ENCODE measurements at regions not wholly inside any gene's neighbourhood (a gene's known extent, or its start where the extent isn't known, plus 50 kb on each side); places are given as distances from the start of the nearest gene placed in this dataset.
A peak's percentile ranks its signal among the peaks of the same experiment; 100 is the strongest.

DNA sequence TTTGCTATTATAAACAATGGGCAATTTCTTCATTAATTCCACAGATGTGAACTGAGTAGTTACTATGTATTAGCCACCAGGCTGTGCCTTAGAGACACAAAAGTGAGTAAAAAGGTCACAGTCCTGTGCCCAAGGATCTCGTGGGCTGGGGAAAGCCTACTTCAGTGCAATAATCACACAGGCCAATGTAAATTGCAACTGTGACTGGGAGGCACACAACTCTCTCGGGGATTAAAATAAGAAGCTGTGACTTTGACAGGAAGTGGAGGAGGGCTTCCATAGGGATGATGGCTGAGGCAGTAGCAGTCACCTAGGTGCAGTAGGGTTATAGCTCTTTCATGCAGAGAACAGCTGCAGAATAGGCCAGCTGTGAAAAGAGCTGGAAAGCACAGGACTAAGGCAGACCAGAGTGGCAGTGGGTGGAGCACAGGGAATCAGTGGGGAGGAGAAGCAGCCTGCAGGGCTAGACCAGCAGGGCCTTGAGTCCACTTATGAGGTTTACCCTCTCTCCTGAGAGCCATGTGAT, 121.9 kb downstream of the MAB21L3 start:
- peak; percentile 1 for DNase-seq

DNA sequence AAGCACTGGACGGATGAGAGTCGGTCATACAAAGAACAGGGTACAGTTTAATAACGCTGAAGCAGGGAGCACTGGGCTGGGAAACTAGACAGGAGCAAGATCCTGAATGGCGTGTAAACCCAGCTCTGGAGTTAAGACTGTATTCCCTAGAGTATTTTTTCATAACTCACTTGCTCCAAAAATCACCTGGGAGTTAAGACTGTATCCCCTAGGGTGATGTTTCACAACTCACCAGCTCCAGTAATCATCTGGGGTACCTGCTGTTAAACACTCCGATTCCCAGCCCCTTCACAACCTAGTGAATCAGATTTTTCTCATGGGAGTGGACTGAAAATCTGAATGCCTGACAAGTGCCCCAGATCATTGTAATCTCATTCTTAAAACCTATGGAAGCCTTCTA, 123.2 kb downstream of the MAB21L3 start:
- no peak for DNase-seq

GRCh38 chr1:116239916-116240315, 128.7 kb downstream of the MAB21L3 start:
- no peak for DNase-seq

DNA sequence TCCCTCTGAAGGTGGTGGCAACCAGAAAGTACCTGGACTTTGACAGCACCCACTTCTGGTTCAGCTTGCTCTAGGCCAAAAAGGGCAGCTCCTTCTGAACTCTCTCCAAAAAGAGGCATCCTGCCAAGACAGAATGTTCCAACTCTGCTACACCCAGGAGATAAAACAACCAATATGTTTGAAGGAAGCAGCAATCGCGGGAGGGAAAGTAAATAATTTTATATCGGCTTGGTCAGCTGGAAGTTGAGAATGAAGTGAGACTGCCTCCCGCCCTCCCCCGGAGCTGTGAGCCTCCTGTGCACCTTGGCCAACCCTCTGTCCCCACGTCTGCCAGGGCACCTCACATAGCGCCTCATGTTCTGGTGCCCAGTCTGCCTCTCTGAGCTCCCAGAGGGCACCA, 130.3 kb upstream of the ATP1A1 start:
- DNase-seq, result no peak

- DNase-seq, result no peak
These were observed 129.6 kb upstream of the ATP1A1 start for GRCh38 chr1:116243333-116244054.

DNA sequence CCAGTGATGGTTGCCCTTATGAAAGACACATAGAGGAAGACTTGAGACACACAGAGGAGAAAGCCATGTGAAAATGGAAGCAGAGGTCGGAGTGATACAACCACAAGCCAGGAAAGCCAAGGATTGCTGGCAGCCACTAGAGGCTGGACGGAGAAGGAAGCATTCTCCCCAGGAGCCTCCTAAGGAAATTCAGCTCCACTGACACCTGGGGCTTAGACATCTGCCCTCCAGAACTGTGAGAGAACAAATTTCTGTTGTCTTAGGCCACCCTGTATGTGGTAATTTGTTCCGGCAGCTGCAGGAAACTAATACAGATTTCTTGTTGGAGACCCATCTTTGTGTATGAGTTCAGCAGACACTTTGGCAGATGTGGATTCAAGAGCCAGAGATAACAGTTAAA, 126.9 kb upstream of the ATP1A1 start:
- DNase-seq, result no peak

DNA sequence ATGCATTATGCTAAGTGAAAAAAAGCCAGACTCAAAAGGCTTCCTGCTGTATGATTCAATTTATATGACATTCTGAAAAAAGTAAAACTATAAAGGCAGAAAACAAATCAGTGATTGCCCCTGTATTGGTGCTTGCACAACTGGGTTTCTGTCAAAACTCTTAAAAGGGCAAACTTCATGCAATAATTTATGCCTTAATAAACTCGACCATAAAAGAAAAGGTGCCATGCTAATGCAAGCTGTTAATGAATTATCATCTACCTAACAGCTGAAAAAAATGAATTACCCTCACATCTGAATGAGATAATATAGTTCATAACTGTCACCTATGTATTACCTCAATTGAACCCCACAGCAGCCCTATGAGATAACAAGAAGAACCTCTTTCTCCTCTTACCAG, 120.8 kb upstream of the ATP1A1 start:
- no peak for DNase-seq

GRCh38 chr1:116252785-116253184, 120.3 kb upstream of the ATP1A1 start:
- DNase-seq, result no peak

GRCh38 chr1:116253566-116254382, 119.3 kb upstream of the ATP1A1 start:
- peak; percentile 35 for DNase-seq

DNA sequence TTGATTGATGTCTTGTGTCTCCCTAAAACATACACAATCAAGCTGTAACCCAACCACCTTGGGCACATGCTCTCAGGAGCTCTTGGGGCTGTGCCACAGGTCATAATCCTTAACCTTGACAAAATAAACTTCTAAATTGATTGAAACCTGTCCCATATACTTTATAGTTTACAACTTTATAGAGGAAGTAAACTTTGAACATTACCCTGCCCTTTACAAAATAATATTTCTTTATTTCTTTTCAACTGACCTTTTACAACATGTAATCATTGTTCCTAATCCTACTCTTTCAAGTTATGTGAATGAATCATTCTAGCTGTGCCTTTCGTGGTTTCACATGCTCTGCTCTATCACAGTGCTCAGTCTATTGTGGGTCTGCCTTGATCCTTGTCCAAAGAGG, 118.3 kb upstream of the ATP1A1 start:
- peak; percentile 25 for DNase-seq

DNA sequence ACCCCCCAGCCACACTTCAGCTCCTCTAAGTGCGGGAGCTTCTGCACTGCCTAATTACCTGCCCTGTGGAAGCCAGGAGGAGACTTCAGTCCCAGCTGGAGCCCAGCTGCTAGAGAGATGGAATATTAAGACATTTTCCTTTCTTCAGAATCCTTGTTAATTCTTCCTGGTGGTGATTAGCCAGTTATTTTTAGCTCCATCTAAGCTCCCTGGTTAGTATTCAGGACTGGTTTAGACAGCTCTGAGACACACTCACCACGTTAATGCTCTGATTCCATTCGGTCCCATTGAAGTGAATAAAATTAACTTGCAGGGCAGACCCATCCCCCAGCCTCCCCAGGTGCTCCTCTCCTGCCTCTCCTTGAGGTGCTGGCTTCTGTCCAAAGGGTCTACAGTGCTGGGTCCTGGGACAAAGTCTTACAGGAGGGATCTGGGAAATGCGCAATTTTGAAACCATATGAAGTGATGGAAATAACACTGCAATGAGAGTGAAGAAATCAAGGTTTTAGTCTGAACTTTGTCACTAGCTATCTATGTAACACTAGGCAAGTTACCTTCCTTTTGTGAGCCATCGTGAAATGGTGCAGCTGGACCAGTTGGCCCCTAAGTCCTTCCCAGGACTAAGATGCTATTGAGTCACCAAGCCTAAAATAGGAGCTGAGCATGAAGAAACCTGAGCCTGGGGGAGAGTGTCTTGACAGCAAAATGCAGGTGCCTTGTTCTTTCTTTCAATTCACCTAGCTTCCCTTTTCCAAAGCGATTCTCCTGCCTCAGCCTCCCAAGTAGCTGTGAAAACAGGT, 117.4 kb upstream of the ATP1A1 start:
- DNase-seq, result no peak

DNA sequence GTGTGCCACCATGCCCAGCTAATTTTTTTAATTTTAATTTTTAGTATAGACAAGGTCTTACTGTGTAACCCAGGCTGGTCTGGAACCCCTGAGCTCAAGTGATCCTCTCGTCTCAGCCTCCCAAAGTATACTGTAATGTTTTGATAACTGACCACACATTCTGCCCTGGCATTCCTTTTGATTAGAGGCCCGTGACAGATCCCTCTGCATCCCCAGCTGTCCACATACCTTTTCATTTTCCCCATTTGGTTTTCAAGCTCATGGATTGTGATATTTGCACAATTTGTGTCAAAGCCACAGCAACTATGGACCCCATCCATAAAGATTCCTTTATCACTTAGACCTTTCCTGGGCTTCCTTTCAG, 116.8 kb upstream of the ATP1A1 start:
- DNase-seq, result peak; percentile 63

GRCh38 chr1:116256875-116257274, 116.2 kb upstream of the ATP1A1 start:
- no peak for DNase-seq

DNA sequence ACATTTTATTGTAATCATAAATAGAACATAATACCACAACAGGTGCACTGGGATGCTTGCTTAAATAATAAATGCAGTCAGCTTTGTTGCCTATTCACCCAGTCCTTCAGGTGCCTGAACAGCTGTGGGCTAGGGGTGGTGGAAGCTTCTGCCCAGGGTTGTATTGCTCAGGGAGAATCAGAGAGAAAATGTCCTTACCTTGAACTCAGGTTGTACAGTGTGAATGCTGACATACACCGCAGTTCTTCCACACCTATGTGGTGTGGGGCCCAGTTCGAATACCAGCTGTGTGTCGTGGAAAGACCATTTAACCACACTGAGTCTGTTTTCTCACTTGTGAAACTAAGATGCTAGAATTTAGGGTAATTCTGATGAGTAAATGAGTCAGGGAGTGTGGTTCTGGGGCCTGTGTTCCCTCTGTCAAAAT, 115.7 kb upstream of the ATP1A1 start:
- DNase-seq, result no peak

DNA sequence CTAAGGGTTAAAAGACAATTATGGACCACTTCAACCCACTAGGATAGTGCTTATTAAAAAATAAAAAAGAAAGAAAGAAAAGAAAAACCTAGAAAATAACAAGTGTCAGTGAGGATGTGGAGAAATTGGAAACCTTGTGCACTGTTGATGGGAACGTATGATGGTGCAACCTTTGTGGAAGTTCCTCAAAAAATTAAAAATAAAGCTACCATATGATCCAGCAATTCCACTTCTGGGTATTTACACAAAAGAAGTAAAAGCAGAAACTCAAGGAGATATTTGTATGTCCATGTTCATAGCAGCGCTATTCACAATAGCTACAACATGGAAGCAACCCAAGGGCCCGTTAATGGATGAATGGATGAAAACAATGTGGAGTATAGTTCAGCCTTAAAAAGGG, 115.2 kb upstream of the ATP1A1 start:
- DNase-seq, result no peak

DNA sequence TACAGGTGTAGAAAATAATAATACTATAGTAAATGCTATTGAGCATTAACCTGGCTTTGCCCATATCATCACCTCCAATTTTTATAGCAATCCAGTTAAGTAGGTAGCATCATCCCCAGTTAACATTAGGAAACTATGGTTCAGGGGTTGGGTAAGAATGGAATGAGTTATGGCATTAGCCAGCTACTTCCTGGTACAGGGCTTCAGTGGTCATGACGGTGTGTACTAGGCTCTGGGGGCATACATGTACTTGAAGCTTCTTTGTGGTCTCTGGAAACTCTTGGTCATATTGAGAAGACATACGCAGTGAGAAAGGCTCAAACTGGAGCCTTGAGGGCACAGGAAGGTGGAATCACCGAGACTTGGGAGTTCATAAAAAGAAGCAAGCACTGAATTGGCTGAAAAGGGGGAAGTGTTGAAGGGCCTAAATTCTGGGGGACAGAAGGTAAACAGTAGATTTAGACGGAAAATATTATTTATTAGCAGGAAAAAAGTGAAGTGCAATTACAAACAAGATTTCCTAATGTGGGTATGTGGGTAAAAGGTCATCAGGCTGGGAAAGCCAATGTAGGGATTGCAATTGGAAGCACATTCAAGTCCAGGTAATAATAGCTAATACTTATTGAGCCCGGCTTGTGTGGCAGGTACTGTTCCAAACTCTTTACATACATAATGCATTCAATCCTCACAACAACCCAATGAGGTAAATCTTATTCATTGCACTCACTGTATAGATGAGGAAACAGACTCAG, 114.2 kb upstream of the ATP1A1 start:
- no peak for DNase-seq

DNA sequence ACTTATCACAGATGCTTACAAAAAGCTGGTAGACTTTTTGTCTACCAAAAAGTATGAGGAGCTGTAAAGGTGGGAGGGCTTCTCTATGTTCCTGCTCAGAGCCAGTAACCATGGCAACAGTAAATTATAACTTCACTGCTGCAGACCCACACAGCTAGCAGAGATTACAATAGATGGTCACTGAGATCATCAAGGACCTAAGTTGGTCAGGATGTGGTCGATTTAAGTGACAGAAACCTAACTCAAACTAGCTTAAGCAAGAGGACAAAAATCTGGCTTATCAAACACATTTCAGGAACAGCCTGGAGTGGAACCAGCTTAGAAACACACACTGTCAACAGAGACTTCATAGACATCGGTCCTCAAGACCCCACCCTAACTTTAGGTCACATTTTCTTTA, 113.4 kb upstream of the ATP1A1 start:
- DNase-seq, result no peak

- no peak for DNase-seq
These were observed 112.9 kb upstream of the ATP1A1 start for GRCh38 chr1:116260115-116260514.

GRCh38 chr1:116260621-116261020, 112.4 kb upstream of the ATP1A1 start:
- no peak for DNase-seq

GRCh38 chr1:116261227-116261626, 111.8 kb upstream of the ATP1A1 start:
- peak; percentile 7 for DNase-seq

- DNase-seq, result no peak
These were observed 110.6 kb upstream of the ATP1A1 start for GRCh38 chr1:116262207-116262994.

- no peak for DNase-seq
These were observed 110.1 kb upstream of the ATP1A1 start for GRCh38 chr1:116262995-116263385.
